C4-2B (cell line): ENCODE measurements at regions not wholly inside any gene's neighbourhood (a gene's known extent, or its start where the extent isn't known, plus 50 kb on each side); places are given as distances from the start of the nearest gene placed in this dataset.

Experiments
- ZFX ChIP-seq: fragments of 450-650 bp; IDR thresholded peaks from 2 replicates; pipeline ENCODE4 v1.6.1; 2017
- TF ChIP-seq, protein P1 (sequence below): fragments of 450-650 bp; conservative IDR thresholded peaks from 2 replicates; pipeline ENCODE4 v1.5.1; 2017; ENCODE audit warnings: mild to moderate bottlenecking

DNA sequence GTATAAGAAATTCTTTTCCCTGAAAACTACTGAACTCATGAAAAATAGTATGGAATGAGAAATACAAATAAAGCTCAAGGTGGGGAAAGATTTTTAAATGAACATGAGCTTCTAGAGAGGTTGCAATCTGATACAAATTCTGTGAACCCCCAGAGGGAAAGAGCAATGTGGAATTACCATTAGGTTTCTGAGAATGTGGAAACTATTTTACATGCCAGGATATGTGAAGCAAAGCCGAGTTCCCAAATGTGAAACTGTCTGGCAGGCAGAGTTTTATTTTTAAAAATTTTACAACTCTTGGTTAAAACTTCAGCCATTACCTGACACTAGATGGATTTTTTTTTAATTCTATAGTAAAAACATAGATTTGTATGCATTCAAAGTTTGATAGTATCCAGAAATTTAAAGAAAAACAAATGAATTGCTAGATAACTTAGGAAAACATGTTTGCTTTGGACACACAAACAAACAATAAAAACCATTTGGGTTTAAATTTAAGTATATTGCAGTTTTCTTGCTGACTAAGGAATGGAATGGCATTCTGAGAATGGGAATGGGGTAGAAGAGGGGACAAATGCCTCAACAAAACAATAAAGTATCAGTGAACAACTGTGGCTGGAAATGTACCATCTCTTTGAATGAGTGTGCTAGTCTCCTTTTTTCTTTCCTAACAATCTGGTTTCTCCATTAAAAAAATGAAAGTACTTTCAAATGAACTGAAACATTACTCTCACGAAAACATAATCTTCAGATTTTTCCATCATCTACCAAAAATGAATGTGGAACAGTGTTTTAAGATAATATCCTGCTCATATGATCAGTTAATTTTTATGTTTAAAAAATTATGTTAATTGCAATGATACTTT lies 99.6 kb downstream of the PCDH18 start:
- TF ChIP-seq, protein P1, sequence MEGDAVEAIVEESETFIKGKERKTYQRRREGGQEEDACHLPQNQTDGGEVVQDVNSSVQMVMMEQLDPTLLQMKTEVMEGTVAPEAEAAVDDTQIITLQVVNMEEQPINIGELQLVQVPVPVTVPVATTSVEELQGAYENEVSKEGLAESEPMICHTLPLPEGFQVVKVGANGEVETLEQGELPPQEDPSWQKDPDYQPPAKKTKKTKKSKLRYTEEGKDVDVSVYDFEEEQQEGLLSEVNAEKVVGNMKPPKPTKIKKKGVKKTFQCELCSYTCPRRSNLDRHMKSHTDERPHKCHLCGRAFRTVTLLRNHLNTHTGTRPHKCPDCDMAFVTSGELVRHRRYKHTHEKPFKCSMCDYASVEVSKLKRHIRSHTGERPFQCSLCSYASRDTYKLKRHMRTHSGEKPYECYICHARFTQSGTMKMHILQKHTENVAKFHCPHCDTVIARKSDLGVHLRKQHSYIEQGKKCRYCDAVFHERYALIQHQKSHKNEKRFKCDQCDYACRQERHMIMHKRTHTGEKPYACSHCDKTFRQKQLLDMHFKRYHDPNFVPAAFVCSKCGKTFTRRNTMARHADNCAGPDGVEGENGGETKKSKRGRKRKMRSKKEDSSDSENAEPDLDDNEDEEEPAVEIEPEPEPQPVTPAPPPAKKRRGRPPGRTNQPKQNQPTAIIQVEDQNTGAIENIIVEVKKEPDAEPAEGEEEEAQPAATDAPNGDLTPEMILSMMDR, result no peak
- TF ChIP-seq ZFX, result no peak
